GM18517 (cell line): ENCODE measurements at regions not wholly inside any gene's neighbourhood (a gene's known extent, or its start where the extent isn't known, plus 50 kb on each side); places are given as distances from the start of the nearest gene placed in this dataset.

Experiments
- ATAC-seq: cut with Tn5 transposase; IDR thresholded peaks from one replicate; pipeline ENCODE4 v1.9.1; 2021; ENCODE audit warnings: mild to moderate bottlenecking, moderate library complexity; ENCODE audit not compliant: unreplicated experiment

DNA sequence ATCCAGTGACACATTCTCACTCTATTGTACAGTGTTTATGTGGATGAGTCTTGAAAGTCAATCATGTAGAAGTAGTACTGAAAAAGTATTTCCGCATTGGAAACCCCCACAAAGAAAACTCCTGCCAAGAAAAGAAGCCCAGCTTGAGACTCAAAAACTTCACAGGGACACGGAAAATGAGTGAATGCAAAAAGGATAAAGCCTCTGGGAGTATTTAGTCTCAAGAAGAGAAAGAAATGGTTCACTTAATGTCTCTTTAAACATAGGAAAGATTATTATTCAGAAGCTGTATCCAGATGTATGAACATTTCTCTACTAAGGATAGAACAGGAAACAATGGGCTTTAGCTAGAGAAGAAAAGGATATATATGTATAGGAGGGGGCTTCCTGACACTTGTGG is 304.5 kb downstream of the BARHL2 start:
- ATAC-seq, result no peak

DNA sequence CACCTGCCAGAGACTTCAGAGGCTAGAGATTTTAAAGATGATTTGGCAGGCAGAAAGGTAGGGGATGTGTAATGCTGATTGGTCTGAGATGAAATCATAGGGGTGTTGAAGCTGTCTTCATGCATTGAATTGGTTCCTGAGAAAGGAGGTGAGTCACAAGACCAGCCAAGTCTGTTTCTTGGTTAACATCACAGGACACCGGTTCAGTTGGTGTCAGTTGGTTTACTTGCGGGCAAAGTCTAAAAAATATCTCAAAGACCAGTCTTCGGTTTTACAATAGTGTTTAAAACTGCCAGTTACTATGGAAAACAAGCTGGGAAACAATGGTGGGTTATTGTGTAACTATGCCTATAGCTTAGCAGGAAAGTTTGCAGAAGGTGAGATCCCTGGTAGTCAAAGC is 305.9 kb downstream of the BARHL2 start:
- ATAC-seq, result no peak

DNA sequence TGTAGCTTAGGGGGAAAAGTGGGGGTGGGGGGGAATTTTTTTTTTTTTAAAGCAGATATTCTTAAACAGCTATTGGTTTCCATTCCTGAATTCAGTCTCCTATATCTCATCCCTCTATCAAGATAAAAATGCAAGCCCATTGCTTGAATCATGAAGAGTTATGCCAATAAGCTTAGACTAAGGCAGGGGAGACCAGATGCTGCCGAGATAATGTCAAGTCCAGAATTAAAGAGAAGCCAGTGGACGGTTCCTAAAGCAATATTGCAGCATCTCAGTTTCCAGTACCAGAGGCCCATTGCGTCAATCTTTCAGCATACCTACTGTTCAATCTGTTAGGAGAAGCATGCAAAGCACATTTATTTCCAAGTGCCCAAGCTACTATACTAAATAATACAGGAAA is 309.4 kb downstream of the BARHL2 start:
- no peak for ATAC-seq

DNA sequence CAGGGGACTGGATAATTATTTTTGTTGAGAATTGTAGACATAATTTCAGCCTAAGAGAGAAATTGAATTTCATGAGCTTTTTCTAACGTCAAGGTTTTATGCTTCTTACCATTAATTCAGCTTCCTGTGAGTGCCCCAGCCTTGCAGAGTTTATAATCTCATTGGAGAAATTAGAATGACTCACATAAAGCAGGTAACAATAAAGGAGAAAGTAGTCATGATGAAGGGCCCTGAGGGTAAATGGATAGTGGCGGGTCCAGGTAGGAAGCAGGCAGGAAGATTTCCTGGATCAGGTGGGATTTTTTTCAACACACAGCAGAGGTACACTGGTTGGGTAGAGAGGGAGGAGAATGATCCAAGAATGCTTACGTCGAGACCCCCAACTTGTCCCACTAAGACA is 311.4 kb downstream of the BARHL2 start:
- no peak for ATAC-seq

DNA sequence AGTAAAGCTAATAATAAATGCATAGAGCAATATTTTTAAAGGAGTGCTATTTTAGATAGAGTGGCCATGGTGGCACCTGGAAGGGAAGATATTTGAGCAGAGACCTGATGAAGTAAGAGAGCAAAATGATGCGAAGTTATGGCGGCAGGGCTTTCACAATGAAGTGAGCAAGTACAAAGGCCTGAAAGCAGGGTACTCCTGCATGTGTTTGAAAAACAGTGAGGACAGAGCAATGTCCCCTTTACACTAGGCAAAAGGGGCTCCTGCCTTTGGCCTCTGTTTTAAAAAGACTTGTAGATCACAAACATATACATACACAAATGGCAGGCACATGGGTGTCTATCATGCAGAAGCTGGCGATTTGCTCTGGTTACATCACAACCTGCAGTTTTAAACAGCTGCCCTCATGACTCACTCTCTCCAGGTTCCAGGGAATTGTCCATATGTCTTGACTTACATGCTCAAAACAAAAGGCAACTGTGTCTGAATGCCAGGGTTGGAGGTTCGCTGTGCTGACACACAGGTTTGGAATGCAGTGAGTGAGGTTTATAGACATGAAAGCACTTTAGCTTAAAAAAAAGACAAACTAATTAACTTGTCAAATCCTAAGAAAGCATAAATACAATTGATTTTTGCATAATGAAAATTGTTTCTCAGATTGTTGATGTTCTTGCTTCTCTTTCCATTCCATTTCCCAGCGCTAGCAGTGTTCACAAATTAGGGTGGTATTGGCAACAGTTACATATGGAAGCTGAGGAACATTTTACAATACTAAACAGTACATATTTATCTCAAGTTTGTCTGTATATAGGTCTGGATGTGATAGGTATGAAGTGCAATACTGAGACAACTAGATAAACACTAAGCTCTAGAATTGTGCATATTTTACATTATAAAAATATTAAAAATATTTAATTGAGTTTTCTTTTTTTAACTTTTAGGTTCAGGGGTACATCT is 313.9 kb downstream of the BARHL2 start:
- ATAC-seq, result no peak

DNA sequence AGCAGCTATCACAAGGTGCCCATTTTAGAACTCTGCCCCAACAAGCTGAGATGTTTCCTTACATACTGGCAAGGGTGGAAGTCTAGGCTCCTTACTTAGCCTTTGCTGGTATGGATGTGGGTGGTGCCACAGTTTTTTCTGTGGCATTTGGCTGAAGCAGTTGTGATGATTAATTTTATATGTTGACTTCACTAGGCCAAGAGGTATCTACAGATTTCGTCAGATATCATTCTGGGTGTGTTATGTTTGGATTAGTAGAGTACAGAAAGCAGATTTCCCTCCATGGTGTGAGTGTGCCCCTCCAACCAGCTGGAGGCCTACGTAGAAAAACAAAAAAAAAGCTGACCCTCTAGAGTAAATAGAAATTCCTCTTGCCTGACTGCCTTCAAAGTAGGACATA is 317.0 kb downstream of the BARHL2 start:
- ATAC-seq, result no peak

DNA sequence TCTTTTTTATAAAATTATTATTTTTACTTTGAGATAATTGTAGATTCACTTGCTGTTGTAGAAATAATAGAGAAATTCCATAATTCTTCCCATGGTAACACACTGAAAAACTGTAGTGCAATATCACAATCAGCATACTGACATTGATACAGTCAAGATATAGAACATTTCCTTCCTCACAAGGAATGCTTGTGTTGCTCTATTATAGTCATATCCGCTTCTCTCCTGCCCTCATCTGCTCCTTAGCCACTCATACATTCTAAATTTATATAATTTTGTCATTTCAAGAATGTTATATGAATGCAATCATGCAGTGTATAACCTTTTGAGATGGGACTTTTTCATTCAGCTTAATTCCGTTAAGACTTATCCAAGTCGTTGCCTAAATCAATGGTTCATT is 320.2 kb downstream of the BARHL2 start:
- no peak for ATAC-seq

DNA sequence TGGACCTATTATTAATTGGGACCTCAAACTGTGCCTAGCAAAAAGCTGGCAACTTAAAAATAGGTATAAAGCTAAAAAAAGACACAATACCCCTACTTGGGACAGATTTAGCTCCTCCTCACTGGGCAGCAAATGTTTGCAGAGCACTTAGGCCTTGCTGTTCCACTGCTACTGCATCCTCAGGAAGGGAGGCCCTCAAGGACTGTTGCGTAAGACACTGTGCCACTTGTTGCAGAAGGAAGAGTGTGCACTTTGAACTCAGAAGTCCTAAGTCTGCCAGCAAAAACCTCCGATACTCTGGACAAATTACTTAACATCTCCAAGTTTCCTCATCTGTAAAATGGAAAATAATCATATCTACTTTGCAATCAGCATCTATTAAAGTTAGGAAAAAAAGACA is 322.9 kb downstream of the BARHL2 start:
- no peak for ATAC-seq

DNA sequence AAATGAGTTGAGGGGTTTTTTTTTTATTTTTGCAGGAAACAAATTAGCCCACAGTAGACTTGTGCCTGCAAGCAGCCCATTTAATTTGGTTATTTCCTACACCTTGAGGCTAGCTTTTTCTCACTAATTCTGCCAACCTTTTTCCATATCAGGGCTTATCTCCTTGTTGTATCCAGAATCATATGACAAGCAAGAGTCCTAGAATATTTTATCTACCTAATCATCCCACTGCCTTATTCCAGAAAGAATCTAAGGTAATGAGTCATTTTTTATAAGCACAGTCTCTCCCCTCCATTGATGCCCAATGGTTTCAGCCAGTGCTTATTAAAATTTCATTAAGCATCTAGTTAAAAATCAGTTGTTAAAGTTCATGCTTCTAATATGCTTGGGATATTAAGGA is 324.1 kb downstream of the BARHL2 start:
- ATAC-seq, result no peak

DNA sequence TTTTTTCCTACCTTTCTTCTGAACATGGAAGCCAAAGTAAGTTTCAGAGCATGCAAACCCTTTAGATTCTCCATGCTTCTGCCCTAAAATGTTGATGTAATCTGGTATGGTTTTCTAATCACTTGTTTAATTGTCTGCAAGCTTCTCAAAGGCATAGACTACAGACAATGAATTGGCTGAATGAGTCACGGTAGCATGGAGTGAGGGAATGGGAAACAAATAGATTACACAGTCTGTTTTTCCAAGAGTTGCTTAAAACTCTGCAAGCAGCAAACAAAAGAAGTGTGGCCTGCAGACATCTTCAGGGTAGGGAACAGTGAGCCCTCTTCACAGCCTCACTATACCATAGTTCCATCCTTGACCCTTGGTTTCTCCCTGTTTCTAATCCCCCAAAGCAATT is 326.0 kb downstream of the BARHL2 start:
- no peak for ATAC-seq

DNA sequence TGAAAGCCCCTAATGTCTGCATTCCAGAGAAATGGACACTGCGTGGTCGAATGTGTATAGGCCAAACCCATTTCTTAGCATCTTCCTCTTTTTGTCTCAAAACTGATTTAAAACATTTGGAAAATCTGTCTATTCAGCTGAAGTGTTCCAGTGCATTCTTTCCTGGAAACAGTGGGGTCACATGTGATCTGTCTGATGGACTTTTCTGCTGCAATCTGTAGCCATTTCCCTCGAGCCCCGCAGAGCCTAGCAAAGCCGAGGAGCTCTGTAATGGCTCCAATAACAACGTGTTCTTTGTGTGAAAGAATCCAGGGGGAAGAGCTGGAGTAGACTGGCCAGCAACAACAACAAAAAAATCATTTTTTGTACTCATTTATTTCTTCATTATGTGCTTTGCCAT is 329.3 kb downstream of the BARHL2 start:
- no peak for ATAC-seq

DNA sequence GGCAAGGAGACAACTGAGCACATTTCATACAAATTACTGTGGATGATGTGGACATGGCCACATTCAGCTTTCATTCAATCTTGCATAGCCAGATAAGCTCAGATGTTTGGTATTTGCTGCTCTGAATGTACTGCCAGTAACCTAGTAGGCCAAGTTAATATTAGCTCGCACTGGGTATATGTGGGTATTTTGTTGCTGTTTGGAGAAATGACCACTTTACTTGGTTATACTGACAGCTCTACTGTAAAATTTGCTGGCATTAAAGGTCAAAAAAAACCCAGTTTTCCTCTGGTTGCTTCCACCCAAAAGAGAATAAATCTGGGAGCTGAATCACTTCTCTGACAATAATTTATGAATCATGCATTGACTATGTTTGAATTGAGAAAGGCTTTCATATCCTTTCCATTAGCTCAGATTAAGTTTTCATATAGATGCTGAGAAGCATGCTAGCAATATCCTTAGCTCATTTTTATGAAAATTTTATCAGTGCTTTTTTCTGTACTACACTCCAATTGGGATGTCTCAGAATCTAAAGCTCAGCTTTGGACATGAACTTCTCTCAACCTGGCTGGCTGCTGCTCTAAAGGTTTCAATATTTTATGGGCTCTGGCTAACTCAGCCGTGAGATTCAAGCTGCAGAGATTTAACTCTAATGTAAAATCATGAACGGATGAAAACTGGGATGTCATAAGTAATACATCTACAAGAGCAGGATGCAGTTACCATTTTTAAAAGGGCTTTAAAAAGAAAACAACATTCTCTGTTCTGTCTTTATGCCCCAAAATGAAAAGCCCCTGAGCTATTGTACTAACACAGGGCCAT is 330.0 kb downstream of the BARHL2 start:
- no peak for ATAC-seq

DNA sequence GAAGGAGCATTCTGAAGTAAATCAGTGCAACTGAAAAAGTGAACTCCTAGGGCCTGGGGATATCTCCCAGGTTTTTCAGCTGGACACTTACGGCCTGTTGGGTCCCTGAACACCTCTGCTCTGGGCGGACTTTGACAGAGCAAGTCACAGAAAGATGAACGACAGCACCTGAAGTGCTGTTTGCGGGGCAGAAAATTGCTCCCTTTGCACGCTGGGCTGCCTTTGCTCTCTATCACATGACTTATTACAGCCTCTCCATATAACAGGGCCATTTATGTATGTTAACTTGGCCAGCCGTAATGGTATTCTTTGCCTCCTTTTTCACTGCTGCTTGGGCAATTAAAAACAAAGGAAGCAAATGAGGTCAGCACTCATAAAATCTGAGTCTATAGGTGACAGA is 332.9 kb downstream of the BARHL2 start:
- ATAC-seq, result no peak

DNA sequence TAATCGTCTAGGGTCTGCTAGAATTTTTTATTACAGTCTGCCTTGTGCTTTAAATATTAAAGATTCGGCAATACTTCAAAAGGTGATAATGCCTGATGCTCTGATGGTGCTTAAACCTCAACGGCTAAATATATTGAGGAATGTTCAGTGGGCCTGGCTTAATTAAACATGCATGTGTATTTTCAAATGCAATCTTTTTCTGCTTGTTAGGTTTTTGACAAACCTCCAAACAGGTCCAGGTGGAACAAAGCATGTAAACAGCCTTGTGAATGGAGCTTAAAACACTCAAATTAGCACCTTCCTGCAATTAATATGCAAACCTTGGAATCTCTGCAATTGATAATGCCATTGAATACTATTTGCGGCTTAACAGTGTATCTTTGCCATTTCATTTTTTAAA is 334.9 kb downstream of the BARHL2 start:
- no peak for ATAC-seq

DNA sequence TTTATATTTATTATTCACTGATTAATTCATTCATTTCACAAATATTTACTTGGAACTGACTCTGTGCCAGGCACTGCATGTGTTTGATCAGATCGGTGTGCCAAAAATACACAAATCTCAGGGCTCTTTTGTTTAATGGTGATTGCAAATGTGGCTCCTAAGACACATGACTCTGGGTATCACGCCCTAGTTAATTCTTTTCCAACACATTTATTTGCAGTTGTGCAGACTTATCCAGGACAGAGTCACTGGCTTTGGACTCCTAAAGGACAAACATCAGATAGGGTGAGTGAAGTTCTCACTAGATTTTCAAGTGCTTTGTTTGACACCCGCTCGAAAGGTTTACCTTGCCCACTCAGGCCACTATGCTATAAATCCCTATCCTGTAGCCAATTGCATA is 335.5 kb downstream of the BARHL2 start:
- no peak for ATAC-seq

DNA sequence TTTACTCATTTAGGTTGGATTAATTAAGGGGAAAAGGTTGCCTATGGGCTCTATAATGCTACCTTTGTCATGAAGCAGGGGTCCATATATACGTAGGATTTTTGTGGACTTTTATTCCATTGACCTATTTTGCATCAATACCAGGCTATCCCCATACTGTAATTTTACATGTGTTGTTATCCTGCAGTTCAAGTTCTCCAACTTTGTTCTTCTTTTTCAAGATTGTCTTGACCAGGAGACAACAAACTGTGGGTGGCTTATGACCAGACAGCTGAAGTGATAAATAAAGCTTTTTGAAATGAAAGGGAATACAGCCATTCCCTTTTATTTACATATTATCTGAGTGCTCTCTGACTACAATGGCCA is 345.7 kb downstream of the BARHL2 start:
- no peak for ATAC-seq

DNA sequence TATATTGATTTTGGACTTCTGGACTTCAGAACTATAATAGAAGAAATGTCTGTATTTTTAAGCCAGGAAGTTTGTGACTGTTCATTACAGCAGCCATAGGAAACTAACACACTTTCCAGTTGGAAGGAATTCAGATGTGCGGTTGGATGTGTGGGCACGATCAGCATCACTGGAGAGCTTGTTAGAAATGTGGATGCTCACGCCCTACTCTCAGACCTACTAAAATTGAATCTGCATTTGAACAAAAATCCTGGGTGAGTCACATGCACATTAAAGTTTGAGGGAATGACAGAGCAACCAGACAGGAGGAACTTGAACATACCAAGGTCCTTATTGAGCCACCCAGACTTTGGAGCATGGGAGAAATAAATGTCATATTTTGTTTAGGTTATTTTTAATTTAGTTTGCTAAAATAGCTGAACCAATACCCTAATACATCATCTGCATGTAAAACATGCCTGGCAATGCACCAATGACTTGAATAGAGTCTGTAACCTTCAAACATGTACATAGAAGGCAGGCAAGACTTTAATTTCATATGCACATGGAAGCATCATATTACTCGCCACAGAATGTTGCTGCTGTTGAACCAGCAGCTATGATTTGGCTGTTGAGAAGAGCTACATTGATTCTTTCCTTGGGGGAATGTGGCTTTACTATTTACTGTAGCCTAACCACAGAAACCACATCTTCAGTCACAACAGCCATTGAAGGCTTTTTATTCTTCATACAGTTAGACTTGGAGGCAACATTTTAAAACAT is 346.2 kb downstream of the BARHL2 start:
- ATAC-seq, result no peak

DNA sequence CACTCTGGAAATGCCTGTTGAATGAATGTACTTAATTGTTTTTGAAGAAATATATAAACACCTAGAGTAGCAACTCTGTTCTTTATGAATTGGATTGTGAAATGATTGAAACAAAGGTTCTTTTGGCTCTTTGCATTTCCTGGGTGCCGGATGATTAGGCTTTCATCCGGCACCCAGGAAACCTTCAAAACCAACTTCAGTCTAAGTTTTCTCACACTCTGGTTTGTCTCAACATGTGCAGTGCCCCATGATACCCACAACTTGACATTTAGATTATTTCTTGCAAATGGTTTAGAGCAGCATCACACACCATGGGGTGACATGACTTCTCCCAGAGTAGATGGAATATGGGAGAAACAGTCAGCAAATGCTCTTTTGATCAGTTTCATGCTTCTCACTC is 354.9 kb downstream of the BARHL2 start:
- ATAC-seq, result no peak

DNA sequence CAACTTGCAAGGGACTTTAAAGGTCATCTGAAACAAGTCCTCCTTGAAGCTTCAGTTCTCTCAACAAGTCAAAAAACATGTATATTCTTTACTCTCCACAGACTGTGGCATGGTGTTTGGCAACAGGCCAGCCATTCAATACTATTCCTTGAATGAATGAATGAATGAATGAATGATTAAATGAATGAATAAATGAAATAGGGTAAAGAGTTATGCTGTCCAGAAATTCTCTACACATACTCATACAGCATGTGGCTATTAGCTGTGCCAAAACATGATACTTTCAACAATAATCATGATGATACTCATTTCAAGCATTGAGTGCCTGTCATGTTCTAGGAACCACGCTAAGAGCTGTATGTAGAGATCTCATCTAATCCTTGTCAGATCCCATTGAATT is 356.1 kb downstream of the BARHL2 start:
- no peak for ATAC-seq

DNA sequence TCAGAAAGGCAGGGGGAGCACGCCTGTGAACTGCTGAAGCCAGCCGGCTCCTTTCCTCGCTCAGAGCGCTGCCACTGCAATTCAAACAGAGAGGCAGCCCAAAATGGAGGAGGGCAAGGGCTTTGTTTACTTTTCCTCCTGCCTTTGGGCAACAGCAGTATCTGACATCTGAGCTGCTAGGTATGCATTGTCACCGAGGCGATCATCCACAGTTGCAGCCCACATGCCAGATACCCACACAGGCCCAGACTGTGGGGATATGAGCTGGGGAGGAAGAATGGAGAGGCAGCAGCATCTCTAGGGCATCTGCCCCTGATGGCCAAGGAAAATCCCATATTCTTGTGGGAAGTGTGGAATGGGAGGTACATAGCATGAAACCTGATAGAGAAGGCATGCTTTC is 357.1 kb downstream of the BARHL2 start:
- no peak for ATAC-seq

DNA sequence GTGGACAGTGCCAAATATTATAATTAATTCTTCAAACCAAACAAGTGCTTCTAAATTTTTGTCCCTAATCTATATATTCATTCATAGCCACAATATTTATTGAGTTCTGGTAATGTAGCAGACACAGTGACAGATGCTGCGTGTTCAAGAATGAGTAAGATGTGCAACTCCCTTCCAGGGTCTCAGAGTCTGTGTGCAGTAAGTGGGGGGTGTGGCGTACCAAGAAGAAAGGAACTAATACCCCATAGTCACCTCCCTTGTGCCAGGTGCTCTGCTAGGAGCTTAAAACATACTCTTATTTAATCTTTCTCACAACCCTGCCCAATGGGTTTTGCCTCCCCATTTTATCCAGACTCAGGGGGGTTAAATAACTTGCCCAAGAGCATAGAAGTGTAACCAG is 358.7 kb downstream of the BARHL2 start:
- ATAC-seq, result no peak
